HG03097 (cell line): ENCODE measurements at regions not wholly inside any gene's neighbourhood (a gene's known extent, or its start where the extent isn't known, plus 50 kb on each side); places are given as distances from the start of the nearest gene placed in this dataset.

Source experiments
- ATAC-seq: cut with Tn5 transposase; IDR thresholded peaks from one replicate; pipeline ENCODE4 v1.9.1; 2021; ENCODE audit not compliant: unreplicated experiment, low FRiP score

- no peak for ATAC-seq
Measured at GRCh38 chr20:60461993-60462392, 503.8 kb downstream of the CDH26 start.

- no peak for ATAC-seq
Measured at GRCh38 chr20:60463798-60464197, 505.6 kb downstream of the CDH26 start.

- no peak for ATAC-seq
Measured at GRCh38 chr20:60465439-60465838, 507.2 kb downstream of the CDH26 start.

DNA sequence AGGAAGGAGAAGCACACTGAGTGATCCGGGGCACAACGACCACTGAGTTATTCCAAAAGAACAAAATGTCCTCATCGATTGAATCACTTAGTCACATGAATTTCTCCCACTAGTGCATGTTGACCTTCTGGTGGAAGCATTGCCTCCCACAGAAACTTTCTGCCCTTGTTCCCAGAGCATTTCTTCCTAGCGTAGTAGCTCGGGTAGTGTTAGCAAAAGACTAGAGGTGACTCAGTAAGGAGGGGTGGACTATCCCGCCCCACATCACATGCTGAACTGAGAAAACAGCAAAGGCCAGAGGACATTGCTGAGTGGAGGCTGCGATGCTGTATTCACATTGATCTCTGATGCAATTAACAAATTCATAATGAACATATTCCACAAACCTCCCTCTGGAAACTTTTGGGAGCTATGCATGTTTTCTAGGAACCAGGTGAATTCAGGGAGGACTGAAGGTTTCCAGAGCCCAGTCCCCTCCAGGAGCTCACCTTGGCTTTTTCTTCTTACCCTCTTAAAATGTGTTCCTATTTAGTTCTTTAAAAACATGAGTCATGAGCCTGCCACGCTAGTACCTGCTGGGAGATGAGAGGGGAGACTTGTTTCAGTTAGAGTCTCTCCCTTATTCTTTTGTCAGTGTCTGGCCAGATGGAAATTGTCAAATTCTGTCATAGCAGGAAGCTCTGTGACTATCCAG is 507.9 kb downstream of the CDH26 start:
- no peak for ATAC-seq

- no peak for ATAC-seq
Measured at GRCh38 chr20:60466687-60467022, 508.4 kb downstream of the CDH26 start.

GRCh38 chr20:60467078-60467477 is 508.9 kb downstream of the CDH26 start:
- ATAC-seq: no peak

DNA sequence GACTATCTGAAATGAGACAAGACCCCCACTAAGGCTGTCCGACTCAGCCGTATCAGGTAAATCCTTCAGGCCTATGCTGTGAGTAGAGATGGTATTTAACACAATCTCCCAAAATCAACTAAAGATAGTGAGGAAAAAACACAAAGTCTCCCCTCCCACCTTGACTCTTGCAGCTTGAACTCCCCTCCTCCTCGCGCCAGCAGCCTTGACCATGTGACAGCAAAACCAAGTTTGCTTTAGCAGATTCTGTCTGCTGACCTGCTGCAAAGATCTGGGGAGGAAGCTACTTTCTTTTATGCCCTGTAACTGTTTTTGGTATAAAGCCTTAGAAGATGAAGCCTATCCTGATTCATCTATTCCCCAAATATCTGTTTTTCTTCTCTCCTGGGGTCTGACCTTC is 509.5 kb downstream of the CDH26 start:
- no peak for ATAC-seq

DNA sequence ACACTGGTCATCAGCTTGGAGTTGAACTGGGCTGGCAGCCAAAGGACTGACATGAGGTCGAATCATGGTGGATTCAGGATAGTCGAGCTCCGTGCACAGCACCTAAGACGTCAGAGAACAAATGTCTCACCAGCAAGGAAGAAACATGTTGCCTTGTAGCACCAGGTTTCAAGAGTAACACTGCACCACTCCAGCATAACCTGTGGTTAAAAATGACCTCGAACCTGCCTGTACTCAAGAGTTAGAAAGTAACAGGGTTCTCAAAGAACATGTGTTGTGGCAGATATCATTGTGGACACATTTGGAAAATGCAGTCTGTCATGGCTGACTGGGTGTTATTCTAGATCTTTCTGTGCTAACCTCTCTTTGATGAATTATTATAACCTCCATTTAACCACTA is 511.6 kb downstream of the CDH26 start:
- no peak for ATAC-seq

- no peak for ATAC-seq
Measured at GRCh38 chr20:60470366-60470765, 512.1 kb downstream of the CDH26 start.

DNA sequence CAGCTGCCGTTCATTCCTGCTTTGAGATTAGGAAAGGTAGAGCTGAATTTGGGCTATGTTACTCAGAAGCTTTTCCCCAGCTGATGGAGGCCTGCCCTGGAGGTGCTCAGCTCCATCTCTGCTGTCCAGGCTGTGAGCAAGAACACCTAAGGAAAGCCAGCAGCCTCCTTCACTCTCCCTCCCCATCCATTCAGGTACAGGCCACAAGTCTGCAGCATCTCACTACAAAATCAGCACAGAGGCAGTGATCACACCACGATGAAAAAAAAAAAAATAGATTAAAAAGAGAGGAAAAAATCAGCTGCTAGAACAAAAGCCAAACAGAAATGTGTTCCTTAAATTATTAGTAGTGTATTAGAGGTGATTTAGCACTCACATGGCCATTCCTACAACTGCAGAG is 515.0 kb downstream of the CDH26 start:
- ATAC-seq: no peak

DNA sequence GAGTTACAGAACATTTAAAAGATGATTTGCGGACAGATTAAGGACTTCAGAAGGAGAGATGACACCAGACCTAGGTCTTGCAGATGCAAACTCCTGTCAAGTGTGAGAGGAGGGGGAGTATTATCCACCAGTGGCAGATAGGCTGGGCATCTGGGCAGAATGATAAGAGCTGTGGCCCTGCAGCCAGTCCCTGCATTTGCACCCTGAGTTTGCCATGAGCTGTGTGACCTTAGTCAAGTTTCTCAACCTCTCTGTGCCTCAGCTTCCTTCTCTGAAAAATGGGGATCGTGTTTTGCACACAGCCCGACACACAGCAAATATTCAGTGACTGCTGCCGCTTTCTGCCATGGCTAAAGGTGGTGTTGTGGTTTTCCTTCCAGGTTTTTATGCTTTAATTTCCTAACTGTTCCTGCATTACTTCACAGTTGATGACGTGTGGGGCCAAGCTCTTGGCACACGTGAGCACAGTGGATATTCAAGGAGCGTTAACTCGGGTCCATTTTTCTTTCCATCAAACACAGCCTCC is 516.2 kb downstream of the CDH26 start:
- ATAC-seq: no peak

DNA sequence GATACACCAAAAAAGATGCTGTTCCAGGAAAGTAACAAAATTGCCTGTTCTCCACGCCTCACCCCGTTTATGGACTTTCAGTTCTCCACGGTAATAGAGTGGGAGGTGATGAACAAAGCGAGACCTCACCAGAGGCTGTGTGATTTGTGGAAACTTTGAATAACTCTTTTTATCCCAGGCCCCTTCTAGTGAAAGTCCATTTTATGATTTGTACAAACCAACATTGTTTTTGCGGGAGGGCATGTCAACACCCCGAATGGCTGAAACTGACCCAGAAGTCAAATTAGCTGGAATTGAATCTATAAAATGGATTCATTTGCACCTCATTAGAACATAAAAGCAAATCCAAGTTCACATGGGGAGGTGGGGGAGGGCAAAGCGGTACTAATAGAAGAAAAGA is 517.8 kb downstream of the CDH26 start:
- no peak for ATAC-seq

GRCh38 chr20:60477958-60478357 is 519.7 kb downstream of the CDH26 start:
- no peak for ATAC-seq

- ATAC-seq: no peak
Measured at GRCh38 chr20:60478533-60478932, 520.3 kb downstream of the CDH26 start.

DNA sequence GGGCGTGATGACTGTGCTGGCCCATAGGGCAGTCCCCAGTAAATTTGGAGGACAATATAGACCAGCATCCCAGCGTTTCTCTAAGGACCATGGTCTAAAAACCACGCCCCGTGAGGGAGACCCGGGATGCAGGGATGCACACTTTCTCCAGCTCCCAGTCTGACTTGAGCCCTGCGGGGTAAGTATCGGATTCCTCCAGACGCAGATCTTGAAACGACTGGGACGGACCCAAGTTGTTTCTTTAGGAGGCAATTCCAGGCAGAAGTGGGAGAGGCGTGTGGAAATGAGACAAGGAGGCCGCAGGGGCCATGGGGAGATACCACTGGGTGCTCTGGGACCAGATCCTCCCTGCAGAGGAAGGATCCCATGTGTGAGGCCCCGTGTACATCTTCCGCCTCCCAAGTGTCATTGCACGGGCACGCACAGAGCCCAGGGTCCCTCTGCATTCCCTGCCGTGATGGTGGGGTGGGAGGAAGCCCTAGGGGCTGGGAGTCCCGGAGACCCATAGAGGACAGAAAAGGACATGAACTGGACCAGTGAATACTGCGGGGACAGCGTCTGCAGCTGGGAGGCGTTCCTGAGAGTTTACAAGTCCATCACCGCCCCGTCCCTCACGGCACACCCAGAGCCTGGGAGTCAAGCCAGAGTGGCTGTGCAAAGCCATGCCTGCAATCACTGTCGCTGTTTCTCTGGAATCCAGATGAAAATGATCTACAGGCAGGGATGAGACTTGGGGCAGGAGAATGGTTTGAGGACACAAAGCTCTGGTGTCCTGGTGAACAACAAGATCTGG is 522.9 kb downstream of the CDH26 start:
- no peak for ATAC-seq

- ATAC-seq: no peak
Measured at GRCh38 chr20:60481743-60482133, 523.5 kb downstream of the CDH26 start.

DNA sequence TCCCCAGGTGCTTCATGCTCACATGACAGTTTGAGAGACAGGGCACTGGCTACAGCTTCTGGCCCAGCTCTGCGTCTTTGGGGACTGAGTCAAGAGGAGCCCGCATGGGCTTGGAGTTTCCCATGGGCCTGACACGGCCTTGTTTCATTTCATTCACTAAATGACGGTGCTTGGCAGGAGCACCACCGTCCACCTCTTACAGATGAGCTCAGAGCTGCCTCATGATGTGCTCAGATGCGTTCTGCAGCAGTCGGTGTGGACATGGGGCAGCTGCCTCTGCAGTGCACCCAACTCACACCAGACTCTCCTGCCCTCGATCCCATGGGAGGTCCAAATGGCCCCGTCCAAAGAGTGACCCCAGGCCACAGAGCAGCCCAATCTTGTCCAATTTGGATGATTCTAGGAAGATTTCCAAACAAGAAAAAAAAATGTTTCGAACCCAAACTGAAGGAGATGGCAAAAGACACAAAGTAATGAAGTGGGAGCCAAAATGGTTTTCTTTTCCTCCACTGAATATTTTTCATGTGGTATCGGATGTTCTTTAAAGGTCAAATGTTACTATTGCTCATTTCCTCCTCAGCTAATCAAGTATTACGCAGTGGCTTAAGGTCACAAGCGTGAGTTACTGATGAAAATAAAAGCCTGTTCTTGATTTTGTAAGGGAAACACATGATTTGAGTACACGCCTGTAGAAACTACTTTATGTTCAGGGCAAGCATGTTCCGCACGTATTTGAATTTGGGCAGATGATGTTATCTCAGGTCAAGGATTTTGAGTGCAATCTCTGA is 524.2 kb downstream of the CDH26 start:
- ATAC-seq: no peak

- no peak for ATAC-seq
Measured at GRCh38 chr20:60483371-60483770, 525.1 kb downstream of the CDH26 start.

DNA sequence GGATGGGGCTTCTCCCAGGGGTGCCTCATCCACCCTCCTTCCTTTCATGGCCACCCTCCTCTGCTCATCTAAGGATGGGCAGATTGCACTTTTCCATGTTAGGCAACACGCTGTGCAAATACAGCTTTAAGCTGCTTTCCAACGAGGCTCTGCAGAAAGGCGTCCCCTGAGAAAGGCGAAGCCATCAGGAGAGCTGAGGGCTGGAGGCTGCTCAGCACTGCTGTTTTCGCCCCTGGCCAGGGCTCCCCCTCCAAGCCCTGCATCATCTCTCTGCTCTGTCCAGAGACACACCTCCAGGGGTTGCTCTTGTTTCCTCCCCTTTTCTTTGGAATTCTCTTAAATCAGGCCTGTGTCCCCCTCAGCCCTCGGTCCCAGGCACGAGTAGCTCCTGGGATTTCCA is 526.1 kb downstream of the CDH26 start:
- no peak for ATAC-seq

DNA sequence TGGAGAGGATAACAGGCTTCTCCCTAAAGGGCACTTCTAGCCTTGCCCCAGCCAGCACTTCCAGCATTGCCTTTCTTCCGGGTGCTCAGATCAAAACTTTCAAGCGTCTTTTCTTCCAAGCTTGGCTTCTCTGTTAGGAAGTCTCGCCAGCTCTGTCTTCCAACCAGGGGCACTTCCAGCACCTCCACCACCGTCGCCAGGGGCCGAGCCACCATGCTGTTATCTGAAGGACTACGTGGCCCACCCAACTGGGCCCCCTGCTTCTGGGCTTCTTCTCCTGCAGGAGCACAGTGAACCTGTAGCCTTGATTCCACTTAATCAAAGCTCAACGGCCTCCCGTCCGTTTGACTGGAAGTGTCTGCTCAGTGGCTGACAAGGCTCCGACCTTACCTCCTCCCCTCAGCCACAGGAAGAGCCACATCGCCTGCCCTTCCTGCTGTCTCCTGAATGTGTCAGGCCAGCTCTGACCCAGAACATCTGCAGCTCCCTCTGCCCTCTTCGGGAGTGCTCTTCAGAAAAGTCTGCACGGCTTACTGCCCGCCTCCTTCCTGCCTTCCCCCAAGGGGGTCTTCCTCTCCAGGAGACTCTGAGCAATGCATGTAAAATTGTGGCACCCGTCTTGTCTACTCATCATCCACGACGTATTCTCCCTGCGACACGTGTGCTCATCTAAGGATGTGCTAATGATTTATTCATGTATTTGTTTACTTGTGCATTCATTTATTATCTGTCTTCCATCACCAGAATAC is 527.0 kb downstream of the CDH26 start:
- ATAC-seq: no peak

GRCh38 chr20:60486315-60486714 is 528.1 kb downstream of the CDH26 start:
- ATAC-seq: no peak
